A673 (cell line): ENCODE measurements at regions not wholly inside any gene's neighbourhood (a gene's known extent, or its start where the extent isn't known, plus 50 kb on each side); places are given as distances from the start of the nearest gene placed in this dataset.

Experiments
- BruUV-seq: library from RNA; stranded (reverse); fragments of 400-500 nt; replicated peaks from 2 replicates; lab custom pipeline; 2021; lab: Mats Ljungman, UMichigan
- CTCF ChIA-PET: fragments of 300-600 bp; sonication (Branson Sonifier 250); formaldehyde crosslinking; loops from one replicate; lab custom pipeline; 2022; ENCODE audit warnings: antibody characterized with exemption; lab: Charles Lee
- POLR2A ChIA-PET: fragments of 300-600 bp; sonication (Branson Sonifier 250); formaldehyde crosslinking; loops from one replicate; lab custom pipeline; 2022; ENCODE audit warnings: antibody characterized with exemption; ENCODE audit not compliant: low non-redundant PET; lab: Charles Lee
- DNase-seq: peaks from one replicate; pipeline ENCODE4 v3.0.0-alpha.2; 2015; ENCODE audit warnings: low spot score
- H3K27ac ChIP-seq: fragments of 200-600 bp; sonication (generic); 2 replicates; pipeline ENCODE4 v1.5.1; 2016; ENCODE audit warnings: mixed run types, low read depth, mild to moderate bottlenecking, mixed read lengths, antibody characterized with exemption, low read length; ENCODE audit not compliant: poor library complexity, severe bottlenecking
- H3K27me3 ChIP-seq: fragments of 200-600 bp; sonication (generic); replicated peaks from 2 replicates; pipeline ENCODE4 v1.6.1; 2017; ENCODE audit warnings: mixed run types, low read depth, mild to moderate bottlenecking, mixed read lengths, antibody characterized with exemption, low read length; ENCODE audit not compliant: insufficient read depth, poor library complexity
- H3K36me3 ChIP-seq: fragments of 200-600 bp; sonication (generic); 2 replicates; pipeline ENCODE4 v1.6.1; 2016; ENCODE audit warnings: mixed run types, mild to moderate bottlenecking, mixed read lengths, antibody characterized with exemption, low read length; ENCODE audit not compliant: insufficient read depth, poor library complexity, severe bottlenecking
- H3K4me1 ChIP-seq: fragments of 200-600 bp; sonication (generic); 2 replicates; pipeline ENCODE4 v1.6.1; 2017; ENCODE audit warnings: mixed run types, mild to moderate bottlenecking, mixed read lengths, antibody characterized with exemption, low read length; ENCODE audit not compliant: insufficient read depth, poor library complexity, severe bottlenecking
- H3K4me3 ChIP-seq: fragments of 200-600 bp; sonication (generic); 2 replicates; pipeline ENCODE4 v1.5.1; 2016; ENCODE audit warnings: low read depth, mixed run types, mild to moderate bottlenecking, mixed read lengths, low read length; ENCODE audit not compliant: poor library complexity, severe bottlenecking
- H3K9me3 ChIP-seq: fragments of 200-600 bp; sonication (generic); 2 replicates; pipeline ENCODE4 v1.6.1; 2016; ENCODE audit warnings: mixed run types, low read depth, mild to moderate bottlenecking, mixed read lengths, antibody characterized with exemption, low read length; ENCODE audit not compliant: poor library complexity, severe bottlenecking
- CTCF ChIP-seq: fragments of 300-800, 200-600 bp; sonication (generic); conservative IDR thresholded peaks from 2 replicates; pipeline ENCODE4 v1.5.1; 2017; ENCODE audit warnings: low read depth, mild to moderate bottlenecking, antibody characterized with exemption, low read length, moderate library complexity, mixed read lengths
- EZH2 ChIP-seq: fragments of 200-600 bp; sonication (generic); IDR thresholded peaks from 2 replicates; pipeline ENCODE4 v1.6.1; 2017; ENCODE audit warnings: borderline replicate concordance, low read depth, mild to moderate bottlenecking, mixed read lengths, antibody characterized with exemption, low read length; ENCODE audit not compliant: poor library complexity, severe bottlenecking
- intact Hi-C: fragments of 100-400 bp; cut with micrococcal nuclease; formaldehyde crosslinking; loops from one replicate; pipeline ENCODE4 v1.10.0; 2022; ENCODE audit not compliant: unreplicated experiment

DNA sequence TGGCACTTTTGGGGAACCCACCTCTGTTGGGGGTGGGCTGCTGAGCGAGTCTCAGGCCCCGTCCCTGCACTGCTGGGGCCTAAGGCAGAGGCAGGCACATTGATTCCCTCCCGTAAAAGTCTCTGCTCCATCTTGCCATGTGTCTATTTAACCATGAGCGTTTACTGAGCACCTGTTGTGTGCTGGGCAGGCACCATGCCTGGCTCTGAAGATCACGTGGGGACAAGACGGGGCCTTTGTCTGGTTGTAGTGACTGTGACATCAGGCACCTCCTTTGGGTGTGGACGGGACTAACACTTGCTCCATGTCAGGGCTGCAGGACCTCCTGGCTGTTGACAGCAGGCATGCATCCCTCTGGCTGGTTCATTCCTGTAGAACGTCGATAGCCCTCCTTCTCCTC lies 204.7 kb upstream of the CIBAR2 start:
- no peak for DNase-seq
- intact Hi-C loops: no loop called here
- ChIA-PET CTCF (no interaction called here), POLR2A (no interaction called here)
- Histone ChIP-seq H3K27me3 (no peaks in the 10 kb centered on the region), H3K4me1 (peaks cover 29% of the 10 kb centered on the region), H3K27ac (no peak overlapping the region), H3K9me3 (no peaks in the 10 kb centered on the region), H3K4me3 (no peak overlapping the region), H3K36me3 (no peaks in the 10 kb centered on the region)
- TF ChIP-seq EZH2: no peak
- no peak for TF ChIP-seq CTCF
- no TSS peak for BruUV-seq

DNA sequence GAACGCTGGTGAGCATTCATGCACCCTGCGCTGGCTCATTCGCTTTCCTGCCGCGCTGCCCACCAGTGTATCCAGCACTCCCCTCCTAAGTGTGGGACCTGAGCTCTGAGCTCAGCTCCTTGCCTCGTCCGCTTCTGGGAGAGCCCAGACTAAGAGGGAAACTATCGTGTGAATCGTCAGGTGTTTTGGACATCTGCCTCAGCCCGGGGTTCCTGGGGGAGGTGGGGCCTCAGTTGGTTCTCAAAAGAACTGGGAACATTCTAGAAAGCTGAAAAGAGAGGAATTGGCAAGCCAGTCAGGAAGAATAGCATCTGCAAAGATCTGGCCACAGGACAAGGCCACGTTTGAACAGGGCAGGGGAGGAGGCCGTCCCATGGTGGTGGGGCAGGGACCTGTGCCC lies 205.4 kb upstream of the CIBAR2 start:
- ChIA-PET POLR2A (no interaction called here), CTCF (no interaction called here)
- Histone ChIP-seq H3K4me1 (peaks cover 23% of the 10 kb centered on the region), H3K9me3 (no peaks in the 10 kb centered on the region), H3K27ac (no peak overlapping the region), H3K27me3 (no peaks in the 10 kb centered on the region), H3K4me3 (no peak overlapping the region), H3K36me3 (no peaks in the 10 kb centered on the region)
- intact Hi-C loops: no loop called here
- DNase-seq: no peak
- no TSS peak for BruUV-seq
- no peak for TF ChIP-seq EZH2
- no peak for TF ChIP-seq CTCF

- H3K27ac ChIP-seq: no peak overlapping the region
- ChIA-PET POLR2A (no interaction called here), CTCF (no interaction called here)
- DNase-seq: no peak
- no TSS peak for BruUV-seq
- no peaks in the 10 kb centered on the region for H3K36me3 ChIP-seq
- H3K27me3 ChIP-seq: no peaks in the 10 kb centered on the region
- H3K9me3 ChIP-seq: no peaks in the 10 kb centered on the region
- no peak overlapping the region for H3K4me3 ChIP-seq
- no peak for TF ChIP-seq CTCF
- TF ChIP-seq EZH2: no peak
- H3K4me1 ChIP-seq: peaks cover 8% of the 10 kb centered on the region
- intact Hi-C loops: no loop called here
These were observed 207.1 kb upstream of the CIBAR2 start for GRCh38 chr16:85319208-85319983.
